ENCODE measurements at regions not wholly inside any gene's neighbourhood (a gene's known extent, or its start where the extent isn't known, plus 50 kb on each side); places are given as distances from the start of the nearest gene placed in this dataset.

DNA sequence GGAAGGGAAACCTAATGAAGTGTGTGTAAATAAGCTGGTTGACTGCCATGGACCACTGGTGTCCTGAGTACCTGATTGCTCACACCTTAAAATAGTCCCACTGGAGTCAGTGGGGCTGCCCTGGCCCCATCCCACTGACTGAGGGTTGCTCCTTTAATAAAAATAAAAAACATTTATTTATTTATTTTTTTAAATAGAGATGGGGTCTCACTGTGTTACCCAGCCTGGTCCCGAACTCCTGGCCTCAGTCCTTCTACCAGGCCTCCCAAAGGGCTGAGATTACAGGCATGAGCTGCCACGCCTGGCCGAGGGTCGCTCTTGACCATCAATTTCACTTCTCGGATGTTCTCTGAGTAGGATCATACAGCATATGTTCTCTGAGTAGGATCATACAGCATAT lies 394.2 kb upstream of the IRX2 start:
- H3K9me2 ChIP-seq (replicated peaks; ENCODE audit: low read length), result no peaks in the 10 kb centered on the region
- POLR2A ChIA-PET (ENCODE audit: unreplicated experiment), result no interaction called here
- H3K79me2 ChIP-seq (ENCODE audit: low read length), result no peaks in the 10 kb centered on the region
- no peak overlapping the region for H3K4me2 ChIP-seq (ENCODE audit: low read length)
- DNase-seq, result no peak
- no peak overlapping the region for H2AFZ ChIP-seq (ENCODE audit: low read length)
- H3K36me3 ChIP-seq (ENCODE audit: low read depth, low read length), result no peaks in the 10 kb centered on the region
- no peaks in the 10 kb centered on the region for H3K27me3 ChIP-seq (ENCODE audit: low read length)
- TF ChIP-seq EZH2 (IDR thresholded peaks at IDR 0.05; ENCODE audit: low read length, unreplicated experiment) (no peak), EZH2phosphoT487 (IDR thresholded peaks at IDR 0.05; ENCODE audit: borderline replicate concordance, low read length) (no peak)
- TF ChIP-seq, protein P1, sequence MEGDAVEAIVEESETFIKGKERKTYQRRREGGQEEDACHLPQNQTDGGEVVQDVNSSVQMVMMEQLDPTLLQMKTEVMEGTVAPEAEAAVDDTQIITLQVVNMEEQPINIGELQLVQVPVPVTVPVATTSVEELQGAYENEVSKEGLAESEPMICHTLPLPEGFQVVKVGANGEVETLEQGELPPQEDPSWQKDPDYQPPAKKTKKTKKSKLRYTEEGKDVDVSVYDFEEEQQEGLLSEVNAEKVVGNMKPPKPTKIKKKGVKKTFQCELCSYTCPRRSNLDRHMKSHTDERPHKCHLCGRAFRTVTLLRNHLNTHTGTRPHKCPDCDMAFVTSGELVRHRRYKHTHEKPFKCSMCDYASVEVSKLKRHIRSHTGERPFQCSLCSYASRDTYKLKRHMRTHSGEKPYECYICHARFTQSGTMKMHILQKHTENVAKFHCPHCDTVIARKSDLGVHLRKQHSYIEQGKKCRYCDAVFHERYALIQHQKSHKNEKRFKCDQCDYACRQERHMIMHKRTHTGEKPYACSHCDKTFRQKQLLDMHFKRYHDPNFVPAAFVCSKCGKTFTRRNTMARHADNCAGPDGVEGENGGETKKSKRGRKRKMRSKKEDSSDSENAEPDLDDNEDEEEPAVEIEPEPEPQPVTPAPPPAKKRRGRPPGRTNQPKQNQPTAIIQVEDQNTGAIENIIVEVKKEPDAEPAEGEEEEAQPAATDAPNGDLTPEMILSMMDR (conservative IDR thresholded peaks at IDR 0.05; ENCODE audit: low read depth, low read length), result no peak
- no peak overlapping the region for H3K9ac ChIP-seq (ENCODE audit: low read length)
- H3K4me3 ChIP-seq (ENCODE audit: low read length), result no peak overlapping the region
- no peaks in the 10 kb centered on the region for H4K20me1 ChIP-seq (ENCODE audit: low read length)
- no peaks in the 10 kb centered on the region for H3K4me1 ChIP-seq (ENCODE audit: insufficient read depth, low read length)
- CTCF ChIA-PET, result no interaction called here
- BruUV-seq (replicated peaks), result no TSS peak
- intact Hi-C loops (cut with micrococcal nuclease), result no loop called here
- H3F3A ChIP-seq (ENCODE audit: low read length, unreplicated experiment), result no peaks in the 10 kb centered on the region
- ATAC-seq, result no peak
- 0 out of 2 replicates have a peak, but pooled peaks cover 9% of the 10 kb centered on the region for H3K9me3 ChIP-seq (ENCODE audit: low read length)
- no peak overlapping the region for H3K27ac ChIP-seq (ENCODE audit: low read length)

DNA sequence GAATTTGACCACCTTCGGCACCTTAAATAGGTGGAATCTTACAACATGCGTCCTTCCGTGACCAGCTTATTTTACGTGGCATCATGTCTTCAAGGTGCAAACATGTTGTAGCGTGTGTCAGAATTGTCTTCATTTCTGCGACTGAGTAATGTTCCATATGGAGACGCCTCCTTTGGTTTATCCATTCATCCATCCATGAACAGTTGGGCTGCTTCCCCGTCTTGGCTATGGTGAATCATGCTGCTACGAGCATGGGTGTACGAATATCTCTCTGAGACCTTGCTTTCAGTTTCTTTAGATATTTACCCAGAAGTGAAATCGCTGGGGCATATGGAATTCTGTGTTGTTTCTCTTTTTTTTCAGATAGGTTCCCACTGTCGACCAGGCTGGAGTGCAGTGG lies 391.9 kb upstream of the IRX2 start:
- Histone ChIP-seq H3F3A (ENCODE audit: low read length, unreplicated experiment) (no peaks in the 10 kb centered on the region), H3K79me2 (ENCODE audit: low read length) (no peaks in the 10 kb centered on the region), H3K27me3 (ENCODE audit: low read length) (no peaks in the 10 kb centered on the region), H3K9me2 (replicated peaks; ENCODE audit: low read length) (no peaks in the 10 kb centered on the region), H3K9ac (ENCODE audit: low read length) (no peak overlapping the region), H4K20me1 (ENCODE audit: low read length) (no peaks in the 10 kb centered on the region), H3K4me2 (ENCODE audit: low read length) (no peak overlapping the region), H2AFZ (ENCODE audit: low read length) (no peak overlapping the region), H3K4me3 (ENCODE audit: low read length) (no peak overlapping the region), H3K36me3 (ENCODE audit: low read depth, low read length) (no peaks in the 10 kb centered on the region), H3K4me1 (ENCODE audit: insufficient read depth, low read length) (no peaks in the 10 kb centered on the region), H3K27ac (ENCODE audit: low read length) (no peak overlapping the region), H3K9me3 (ENCODE audit: low read length) (no peaks in the 10 kb centered on the region)
- POLR2A ChIA-PET (ENCODE audit: unreplicated experiment), result no interaction called here
- BruUV-seq (replicated peaks), result no TSS peak
- ATAC-seq, result no peak
- TF ChIP-seq EZH2phosphoT487 (IDR thresholded peaks at IDR 0.05; ENCODE audit: borderline replicate concordance, low read length) (no peak), EZH2 (IDR thresholded peaks at IDR 0.05; ENCODE audit: low read length, unreplicated experiment) (no peak)
- TF ChIP-seq, protein P1 (conservative IDR thresholded peaks at IDR 0.05; ENCODE audit: low read depth, low read length), result no peak
- CTCF ChIA-PET, result no interaction called here
- DNase-seq, result no peak
- intact Hi-C loops (cut with micrococcal nuclease), result no loop called here

DNA sequence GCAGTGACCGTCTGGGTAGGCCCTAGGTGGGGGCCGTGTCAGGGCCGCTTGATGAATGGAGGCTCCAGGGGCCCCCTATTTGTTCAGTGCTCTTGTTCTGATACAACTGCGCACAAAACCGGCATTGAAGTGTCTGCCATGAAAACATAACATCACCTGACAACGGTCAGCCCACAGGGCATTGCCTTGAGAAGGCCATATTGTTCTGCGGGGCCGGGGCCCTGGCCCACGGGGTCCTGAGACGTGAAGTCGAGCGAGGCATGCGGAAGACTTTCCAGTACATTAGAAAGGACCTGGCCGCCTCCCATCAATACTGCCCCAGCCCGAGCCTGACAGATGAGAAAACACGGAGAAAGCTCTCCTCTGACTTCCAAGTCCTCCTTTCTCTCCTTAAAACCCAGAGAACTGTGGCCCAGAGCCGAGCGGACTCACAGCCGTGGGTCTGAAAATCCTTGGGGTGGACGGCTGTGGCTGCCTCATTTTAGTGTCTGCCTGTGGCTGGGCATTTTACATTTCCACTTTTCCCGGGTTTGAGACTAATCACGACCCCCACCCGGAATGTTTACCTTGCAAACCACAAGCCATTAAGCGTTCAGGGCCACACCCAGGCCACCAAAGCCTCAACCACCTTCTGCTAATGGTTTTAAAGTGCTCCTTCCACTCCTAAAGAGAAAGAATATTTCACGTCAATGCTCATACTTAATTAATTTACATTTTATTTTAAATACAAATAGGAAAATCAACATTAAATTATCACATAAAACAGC lies 391.0 kb upstream of the IRX2 start:
- Histone ChIP-seq H3K9me2 (replicated peaks; ENCODE audit: low read length) (no peaks in the 10 kb centered on the region), H3K9me3 (ENCODE audit: low read length) (no peaks in the 10 kb centered on the region), H2AFZ (ENCODE audit: low read length) (no peak overlapping the region), H3F3A (ENCODE audit: low read length, unreplicated experiment) (no peaks in the 10 kb centered on the region), H3K4me1 (ENCODE audit: insufficient read depth, low read length) (no peaks in the 10 kb centered on the region), H3K4me2 (ENCODE audit: low read length) (no peak overlapping the region), H3K27me3 (ENCODE audit: low read length) (no peaks in the 10 kb centered on the region), H3K36me3 (ENCODE audit: low read depth, low read length) (no peaks in the 10 kb centered on the region), H3K4me3 (ENCODE audit: low read length) (no peak overlapping the region), H3K27ac (ENCODE audit: low read length) (no peak overlapping the region), H4K20me1 (ENCODE audit: low read length) (no peaks in the 10 kb centered on the region), H3K9ac (ENCODE audit: low read length) (no peak overlapping the region), H3K79me2 (ENCODE audit: low read length) (no peaks in the 10 kb centered on the region)
- ATAC-seq, result no peak
- DNase-seq, result no peak
- intact Hi-C loops (cut with micrococcal nuclease), result no loop called here
- BruUV-seq (replicated peaks), result no TSS peak
- CTCF ChIA-PET, result no interaction called here
- TF ChIP-seq EZH2phosphoT487 (IDR thresholded peaks at IDR 0.05; ENCODE audit: borderline replicate concordance, low read length), result no peak
- POLR2A ChIA-PET (ENCODE audit: unreplicated experiment), result no interaction called here
